Endothelial cell of umbilical vein (primary cell): ENCODE measurements at regions not wholly inside any gene's neighbourhood (a gene's known extent, or its start where the extent isn't known, plus 50 kb on each side); places are given as distances from the start of the nearest gene placed in this dataset.

Experiments used
- BruUV-seq: library from RNA; stranded (reverse); fragments of 400-500 nt; replicated peaks from 2 replicates; lab custom pipeline; 2021; lab: Mats Ljungman, UMichigan
- CTCF ChIA-PET: fragments of 300-600, 350-600 bp; sonication (Branson Sonifier 250); formaldehyde crosslinking; loops from one replicate; lab custom pipeline; 2021; ENCODE audit warnings: antibody characterized with exemption, inconsistent platforms; lab: Charles Lee
- POLR2A ChIA-PET: fragments of 300-600, 350-600 bp; sonication (Branson Sonifier 250); formaldehyde crosslinking; loops from one replicate; lab custom pipeline; 2021; ENCODE audit warnings: antibody characterized with exemption, inconsistent platforms; lab: Charles Lee
- DNase-seq: peaks from one replicate; pipeline ENCODE4 v3.0.0-alpha.2; 2011; ENCODE audit warnings: low read depth, low spot score
- FAIRE-seq: peaks from 2 replicates; lab custom pipeline; 2011; peaks lifted over from hg19 to GRCh38; lab: Jason Lieb, UNC
- H2AFZ ChIP-seq: 2 replicates; pipeline ENCODE4 v1.6.0; 2012; ENCODE audit warnings: low read depth, low read length, control low read depth, inconsistent platforms
- H3K27ac ChIP-seq: 2 replicates; pipeline ENCODE4 v1.5.1; 2011; ENCODE audit warnings: low read depth, mild to moderate bottlenecking, control low read depth, low read length, moderate library complexity; ENCODE audit not compliant: insufficient read depth
- H3K27me3 ChIP-seq, 2 experiments: 2 replicates each; pipeline versions ENCODE4 v1.6.0 to v1.6.1; 2011; ENCODE audit warnings: low read length in 2 of 2, mixed read lengths in 1 of 2; ENCODE audit not compliant: control insufficient read depth in 2 of 2, insufficient read depth in 2 of 2
- H3K36me3 ChIP-seq, 2 experiments: 2 replicates in 1 of 2; 3 replicates in 1 of 2; pipeline ENCODE4 v1.5.1; 2011; ENCODE audit warnings: low read length in 2 of 2, mild to moderate bottlenecking in 1 of 2, moderate library complexity in 1 of 2; ENCODE audit not compliant: control insufficient read depth in 2 of 2, insufficient read depth in 2 of 2; ENCODE audit errors: extremely low read depth in 1 of 2
- H3K4me1 ChIP-seq: 3 replicates; pipeline ENCODE4 v1.5.1; 2011; ENCODE audit warnings: mild to moderate bottlenecking, low read length; ENCODE audit not compliant: control insufficient read depth, insufficient read depth; ENCODE audit errors: extremely low read depth
- H3K4me2 ChIP-seq: 2 replicates; pipeline ENCODE4 v1.6.1; 2011; ENCODE audit warnings: low read length, control low read depth, mixed read lengths; ENCODE audit not compliant: insufficient read depth
- H3K4me3 ChIP-seq, 3 experiments: fragments of 200-600 bp in 1 of 3; sonication (generic), shearing (Covaris generic) in 1 of 3; replicated peaks in 1 of 3; 2 replicates each; pipeline ENCODE4 v1.5.1; 2011 to 2016; ENCODE audit warnings: control low read depth in 3 of 3, low read length in 3 of 3, mild to moderate bottlenecking in 2 of 3, inconsistent platforms in 1 of 3, low read depth in 1 of 3, moderate library complexity in 1 of 3; ENCODE audit not compliant: insufficient read depth in 1 of 3
- H3K79me2 ChIP-seq: 2 replicates; pipeline ENCODE4 v1.6.0; 2012; ENCODE audit warnings: low read length, inconsistent platforms; ENCODE audit not compliant: control insufficient read depth, insufficient read depth
- H3K9ac ChIP-seq: replicated peaks from 2 replicates; pipeline ENCODE3; 2011; ENCODE audit warnings: low read length, control low read depth; ENCODE audit not compliant: insufficient read depth; ENCODE audit errors: extremely low read depth
- H3K9me1 ChIP-seq: replicated peaks from 3 replicates; pipeline ENCODE4 v1.6.0; 2011; ENCODE audit warnings: mild to moderate bottlenecking, low read length; ENCODE audit not compliant: control insufficient read depth, insufficient read depth; ENCODE audit errors: extremely low read depth
- H3K9me3 ChIP-seq: replicated peaks from 2 replicates; pipeline ENCODE4 v1.5.1; 2012; ENCODE audit warnings: low read length, inconsistent platforms; ENCODE audit not compliant: control insufficient read depth, insufficient read depth
- H4K20me1 ChIP-seq: replicated peaks from 2 replicates; pipeline ENCODE3; 2011; ENCODE audit warnings: mild to moderate bottlenecking, low read length; ENCODE audit not compliant: control insufficient read depth, insufficient read depth; ENCODE audit errors: extremely low read depth
- EZH2 ChIP-seq: IDR thresholded peaks from 2 replicates; pipeline ENCODE4 v1.6.1; 2012; ENCODE audit warnings: borderline replicate concordance, low read depth, mild to moderate bottlenecking, moderate library complexity, low read length, inconsistent platforms; ENCODE audit not compliant: severe bottlenecking
- FOS ChIP-seq: IDR thresholded peaks from 2 replicates; pipeline ENCODE4 v1.6.1; 2011; ENCODE audit warnings: mild to moderate bottlenecking, low read length, moderate library complexity, borderline replicate concordance; ENCODE audit not compliant: insufficient read depth
- GATA2 ChIP-seq: IDR thresholded peaks from 2 replicates; pipeline ENCODE4 v1.7.0; 2011; ENCODE audit warnings: low read depth, mild to moderate bottlenecking, moderate library complexity, mixed read lengths, low read length; ENCODE audit not compliant: insufficient read length, insufficient read depth
- JUN ChIP-seq: IDR thresholded peaks from 2 replicates; pipeline ENCODE4 v1.6.1; 2011; ENCODE audit warnings: borderline replicate concordance, low read depth; ENCODE audit not compliant: insufficient read length, insufficient read depth
- MYC ChIP-seq: IDR thresholded peaks from one replicate; pipeline ENCODE4 v1.6.1; 2011; ENCODE audit warnings: mild to moderate bottlenecking, low read depth, low read length
- POLR2A ChIP-seq: IDR thresholded peaks from 2 replicates; pipeline ENCODE4 v1.6.1; 2012; ENCODE audit warnings: low read depth, mild to moderate bottlenecking, control low read depth, low read length
- POLR2AphosphoS5 ChIP-seq: IDR thresholded peaks from 2 replicates; pipeline ENCODE4 v1.6.1; 2012; ENCODE audit warnings: low read depth, mild to moderate bottlenecking, control low read depth, low read length, moderate library complexity; ENCODE audit not compliant: insufficient read depth
- dilution Hi-C: fragments of 300-500 bp; cut with MboI; formaldehyde crosslinking; loops from one replicate; pipeline ENCODE4 v1.15.0; 2019; ENCODE audit warnings: low sequenced_read_pairs; ENCODE audit not compliant: extremely low pct_ligation_motif_present
- intact Hi-C: fragments of 100-400 bp; cut with micrococcal nuclease; formaldehyde crosslinking; loops from one replicate; pipeline ENCODE4 v1.10.0; 2022
- TF ChIP-seq, protein P1 (sequence below): IDR thresholded peaks from 2 replicates; pipeline ENCODE4 v1.6.1; 2011; ENCODE audit not compliant: insufficient read depth, insufficient read length
- TF ChIP-seq, protein P2 (sequence below), 2 donors: IDR thresholded peaks; 1 replicate in 1 of 2; 2 replicates in 1 of 2; pipeline ENCODE4 v1.5.1; 2011; ENCODE audit warnings: low read length in 2 of 2, mild to moderate bottlenecking in 2 of 2, moderate library complexity in 2 of 2, control low read depth in 1 of 2, inconsistent platforms in 1 of 2, low read depth in 1 of 2; ENCODE audit not compliant: insufficient read depth in 1 of 2; ENCODE audit errors: extremely low read depth in 1 of 2

DNA sequence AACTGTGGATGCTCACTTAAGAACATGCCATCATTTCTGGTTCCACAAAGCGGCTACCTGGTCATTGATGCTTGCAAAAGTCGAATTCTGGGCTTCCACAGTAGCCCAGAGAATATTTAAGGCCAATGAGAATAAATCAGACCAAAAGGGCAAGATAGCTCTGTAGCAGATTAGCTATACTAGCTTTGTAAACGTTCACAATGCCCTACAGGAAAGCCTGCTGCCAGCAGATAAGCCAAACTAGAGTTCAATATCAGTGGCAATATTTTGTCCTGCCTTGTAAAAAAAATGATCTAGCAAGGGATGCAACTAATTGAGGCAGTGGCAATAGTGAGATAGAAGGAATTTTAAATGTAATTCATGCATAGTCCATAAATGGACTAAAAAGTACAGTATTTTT is 387.7 kb upstream of the TEX13C start:
- Histone ChIP-seq H2AFZ (no peak overlapping the region), H3K4me3 (no peak overlapping the region), H3K36me3 (no peaks in the 10 kb centered on the region), H3K79me2 (no peaks in the 10 kb centered on the region), H3K9ac (no peak overlapping the region), H3K27ac (no peak overlapping the region), H3K9me3 (no peaks in the 10 kb centered on the region), H3K4me1 (no peaks in the 10 kb centered on the region), H3K27me3 (no peaks in the 10 kb centered on the region), H4K20me1 (no peaks in the 10 kb centered on the region), H3K4me2 (no peak overlapping the region), H3K9me1 (no peaks in the 10 kb centered on the region)
- DNase-seq (no peak), FAIRE-seq (no peak)
- CTCF ChIA-PET = no interaction called here
- TF ChIP-seq FOS = no peak
- TF ChIP-seq POLR2AphosphoS5 = no peak
- TF ChIP-seq JUN = no peak
- TF ChIP-seq, protein P1, sequence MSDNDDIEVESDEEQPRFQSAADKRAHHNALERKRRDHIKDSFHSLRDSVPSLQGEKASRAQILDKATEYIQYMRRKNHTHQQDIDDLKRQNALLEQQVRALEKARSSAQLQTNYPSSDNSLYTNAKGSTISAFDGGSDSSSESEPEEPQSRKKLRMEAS = no peak
- no peak for TF ChIP-seq MYC
- no peak for TF ChIP-seq POLR2A
- no peak for TF ChIP-seq EZH2
- TF ChIP-seq, protein P2, sequence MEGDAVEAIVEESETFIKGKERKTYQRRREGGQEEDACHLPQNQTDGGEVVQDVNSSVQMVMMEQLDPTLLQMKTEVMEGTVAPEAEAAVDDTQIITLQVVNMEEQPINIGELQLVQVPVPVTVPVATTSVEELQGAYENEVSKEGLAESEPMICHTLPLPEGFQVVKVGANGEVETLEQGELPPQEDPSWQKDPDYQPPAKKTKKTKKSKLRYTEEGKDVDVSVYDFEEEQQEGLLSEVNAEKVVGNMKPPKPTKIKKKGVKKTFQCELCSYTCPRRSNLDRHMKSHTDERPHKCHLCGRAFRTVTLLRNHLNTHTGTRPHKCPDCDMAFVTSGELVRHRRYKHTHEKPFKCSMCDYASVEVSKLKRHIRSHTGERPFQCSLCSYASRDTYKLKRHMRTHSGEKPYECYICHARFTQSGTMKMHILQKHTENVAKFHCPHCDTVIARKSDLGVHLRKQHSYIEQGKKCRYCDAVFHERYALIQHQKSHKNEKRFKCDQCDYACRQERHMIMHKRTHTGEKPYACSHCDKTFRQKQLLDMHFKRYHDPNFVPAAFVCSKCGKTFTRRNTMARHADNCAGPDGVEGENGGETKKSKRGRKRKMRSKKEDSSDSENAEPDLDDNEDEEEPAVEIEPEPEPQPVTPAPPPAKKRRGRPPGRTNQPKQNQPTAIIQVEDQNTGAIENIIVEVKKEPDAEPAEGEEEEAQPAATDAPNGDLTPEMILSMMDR (IDR thresholded peaks at IDR 0.05; ENCODE audit: extremely low read depth in 1 of 2, insufficient read depth in 1 of 2, low read depth in 1 of 2, low read length in 2 of 2) = no peak
- TF ChIP-seq GATA2 = no peak
- intact Hi-C loops = no loop called here
- POLR2A ChIA-PET = no interaction called here
- BruUV-seq = no TSS peak
- dilution Hi-C loops = no loop called here
